ENCODE measurements at regions not wholly inside any gene's neighbourhood (a gene's known extent, or its start where the extent isn't known, plus 50 kb on each side); places are given as distances from the start of the nearest gene placed in this dataset.
A peak's percentile ranks its signal among the peaks of the same experiment; 100 is the strongest.

GRCh38 chr7:26090927-26091519, 61.0 kb upstream of the NFE2L3 start:
- peak; percentile 83 for TF ChIP-seq CTCF (IDR thresholded peaks at IDR 0.05)
- H3K27ac Mint-ChIP-seq = no peak overlapping the region
- no peaks in the 10 kb centered on the region for H3K9me3 Mint-ChIP-seq
- H3K36me3 Mint-ChIP-seq (ENCODE audit: low read depth) = no peaks in the 10 kb centered on the region
- no peak overlapping the region for H3K4me3 Mint-ChIP-seq
- peaks cover 13% of the 10 kb centered on the region for H3K4me1 Mint-ChIP-seq (ENCODE audit: low read depth)
- peak; percentile 41 for DNase-seq
- H3K27me3 Mint-ChIP-seq (ENCODE audit: insufficient read depth) = peaks cover 11% of the 10 kb centered on the region

- peak; percentile 31; the same call in 1 of the 2 replicates for TF ChIP-seq CTCF (IDR thresholded peaks at IDR 0.05)
- DNase-seq = no peak
- no peak overlapping the region for H3K27ac Mint-ChIP-seq
- peaks cover 8% of the 10 kb centered on the region for H3K27me3 Mint-ChIP-seq (ENCODE audit: insufficient read depth)
- H3K9me3 Mint-ChIP-seq = no peaks in the 10 kb centered on the region
- no peaks in the 10 kb centered on the region for H3K36me3 Mint-ChIP-seq (ENCODE audit: low read depth)
- peaks cover 13% of the 10 kb centered on the region for H3K4me1 Mint-ChIP-seq (ENCODE audit: low read depth)
- H3K4me3 Mint-ChIP-seq = no peak overlapping the region
These were observed 60.1 kb upstream of the NFE2L3 start for GRCh38 chr7:26091933-26092332.

GRCh38 chr7:26093023-26093422, 59.0 kb upstream of the NFE2L3 start:
- H3K4me3 Mint-ChIP-seq = no peak overlapping the region
- no peaks in the 10 kb centered on the region for H3K36me3 Mint-ChIP-seq (ENCODE audit: low read depth)
- H3K4me1 Mint-ChIP-seq (ENCODE audit: low read depth) = peaks cover 21% of the 10 kb centered on the region
- no peak overlapping the region for H3K27ac Mint-ChIP-seq
- no peaks in the 10 kb centered on the region for H3K9me3 Mint-ChIP-seq
- TF ChIP-seq CTCF (IDR thresholded peaks at IDR 0.05) = no peak
- DNase-seq = no peak
- H3K27me3 Mint-ChIP-seq (ENCODE audit: insufficient read depth) = peaks cover 6% of the 10 kb centered on the region

- Mint-ChIP-seq H3K9me3 (no peaks in the 10 kb centered on the region), H3K27ac (no peak overlapping the region), H3K36me3 (ENCODE audit: low read depth) (no peaks in the 10 kb centered on the region), H3K4me3 (no peak overlapping the region), H3K4me1 (ENCODE audit: low read depth) (peaks cover 18% of the 10 kb centered on the region), H3K27me3 (ENCODE audit: insufficient read depth) (peaks cover 10% of the 10 kb centered on the region)
- no peak for DNase-seq
- no peak for TF ChIP-seq CTCF (IDR thresholded peaks at IDR 0.05)
These were observed 55.9 kb upstream of the NFE2L3 start for GRCh38 chr7:26096136-26096535.

GRCh38 chr7:26097837-26098668, 53.9 kb upstream of the NFE2L3 start:
- no peak for DNase-seq
- H3K27me3 Mint-ChIP-seq (ENCODE audit: insufficient read depth) = peaks cover 20% of the 10 kb centered on the region
- peak overlapping the region; percentile 34 for H3K27ac Mint-ChIP-seq
- peaks cover 17% of the 10 kb centered on the region for H3K4me1 Mint-ChIP-seq (ENCODE audit: low read depth)
- no peak for TF ChIP-seq CTCF (IDR thresholded peaks at IDR 0.05)
- H3K4me3 Mint-ChIP-seq = no peak overlapping the region
- H3K36me3 Mint-ChIP-seq (ENCODE audit: low read depth) = no peaks in the 10 kb centered on the region
- H3K9me3 Mint-ChIP-seq = no peaks in the 10 kb centered on the region

Data from HFFc6 (cell line).